ENCODE measurements at regions not wholly inside any gene's neighbourhood (a gene's known extent, or its start where the extent isn't known, plus 50 kb on each side); places are given as distances from the start of the nearest gene placed in this dataset.

GRCh38 chr1:239755107-239755912 lies 336.4 kb upstream of the FMN2 start:
- Histone ChIP-seq H3K9ac (ENCODE audit: insufficient read depth, low read length, poor library complexity, severe bottlenecking) (no peak overlapping the region), H3K4me3 (replicated peaks in 1 of 3; ENCODE audit: low read depth in 2 of 3, low read length in 3 of 3) (no peak overlapping the region), H4K20me1 (ENCODE audit: insufficient read depth, low read length) (no peaks in the 10 kb centered on the region), H3K4me1 (ENCODE audit: control insufficient read depth in 1 of 2, insufficient read depth in 2 of 2, low read length in 2 of 2) (no peaks in the 10 kb centered on the region), H3K36me3 (replicated peaks in 1 of 2; ENCODE audit: control insufficient read depth in 1 of 2, insufficient read depth in 2 of 2, low read length in 2 of 2) (no peaks in the 10 kb centered on the region), H3K27ac (ENCODE audit: low read depth in 1 of 2, low read length in 2 of 2) (no peak overlapping the region), H3K9me3 (replicated peaks in 1 of 2; ENCODE audit: control insufficient read depth in 1 of 2, insufficient read depth in 1 of 2, low read length in 2 of 2) (no peaks in the 10 kb centered on the region), H3K79me2 (ENCODE audit: insufficient read depth, low read length) (no peaks in the 10 kb centered on the region), H3K4me2 (replicated peaks; ENCODE audit: extremely low read depth, low read length, poor library complexity, severe bottlenecking) (no peak overlapping the region), H2AFZ (ENCODE audit: insufficient read depth, low read depth, low read length, poor library complexity, severe bottlenecking) (no peak overlapping the region), H3K27me3 (ENCODE audit: control insufficient read depth in 2 of 2, insufficient read depth in 2 of 2, low read length in 2 of 2) (no peaks in the 10 kb centered on the region)
- no peak for DNase-seq
- H3K27ac Mint-ChIP-seq, result no peak overlapping the region
- intact Hi-C loops (cut with micrococcal nuclease), result no loop called here
- no peaks in the 10 kb centered on the region for H3K27me3 Mint-ChIP-seq (ENCODE audit: low read depth in 3 of 3)
- H3K4me1 Mint-ChIP-seq, result no peaks in the 10 kb centered on the region
- WGBS (ENCODE audit: insufficient coverage), result 67% methylated on average over 1 of the region's 2 CpGs
- H3K9me3 Mint-ChIP-seq, result peaks cover 0 to 3% (median 0%) of the 10 kb centered on the region in 7 donors
- H3K4me3 Mint-ChIP-seq, result no peak overlapping the region
- TF ChIP-seq CTCF (IDR thresholded peaks at IDR 0.05), result no peak
- H3K36me3 Mint-ChIP-seq, result no peaks in the 10 kb centered on the region

GRCh38 chr1:239757716-239758115 lies 334.0 kb upstream of the FMN2 start:
- Histone ChIP-seq H3K9ac (ENCODE audit: insufficient read depth, low read length, poor library complexity, severe bottlenecking) (no peak overlapping the region), H3K4me2 (replicated peaks; ENCODE audit: extremely low read depth, low read length, poor library complexity, severe bottlenecking) (no peak overlapping the region), H3K79me2 (ENCODE audit: insufficient read depth, low read length) (no peaks in the 10 kb centered on the region), H3K27me3 (ENCODE audit: control insufficient read depth in 2 of 2, insufficient read depth in 2 of 2, low read length in 2 of 2) (no peaks in the 10 kb centered on the region), H3K9me3 (replicated peaks in 1 of 2; ENCODE audit: control insufficient read depth in 1 of 2, insufficient read depth in 1 of 2, low read length in 2 of 2) (no peaks in the 10 kb centered on the region), H3K4me3 (replicated peaks in 1 of 3; ENCODE audit: low read depth in 2 of 3, low read length in 3 of 3) (no peak overlapping the region), H3K36me3 (replicated peaks in 1 of 2; ENCODE audit: control insufficient read depth in 1 of 2, insufficient read depth in 2 of 2, low read length in 2 of 2) (no peaks in the 10 kb centered on the region), H4K20me1 (ENCODE audit: insufficient read depth, low read length) (no peaks in the 10 kb centered on the region), H3K27ac (ENCODE audit: low read depth in 1 of 2, low read length in 2 of 2) (no peak overlapping the region), H2AFZ (ENCODE audit: insufficient read depth, low read depth, low read length, poor library complexity, severe bottlenecking) (no peak overlapping the region), H3K4me1 (ENCODE audit: control insufficient read depth in 1 of 2, insufficient read depth in 2 of 2, low read length in 2 of 2) (no peaks in the 10 kb centered on the region)
- intact Hi-C loops (cut with micrococcal nuclease), result no loop called here
- WGBS (ENCODE audit: insufficient coverage), result no CpG with 5 or more reads among the region's 2 CpGs
- no peak for TF ChIP-seq CTCF (IDR thresholded peaks at IDR 0.05)
- H3K27ac Mint-ChIP-seq, result no peak overlapping the region
- H3K4me1 Mint-ChIP-seq, result no peaks in the 10 kb centered on the region
- no peak for DNase-seq
- H3K4me3 Mint-ChIP-seq, result no peak overlapping the region
- H3K9me3 Mint-ChIP-seq, result peaks cover 0 to 3% (median 0%) of the 10 kb centered on the region in 7 donors
- H3K27me3 Mint-ChIP-seq (ENCODE audit: low read depth in 3 of 3), result no peaks in the 10 kb centered on the region
- no peaks in the 10 kb centered on the region for H3K36me3 Mint-ChIP-seq

Data from CD14-positive monocyte (primary cell).